Sigmoid colon (tissue), 6 donors: ENCODE measurements at regions not wholly inside any gene's neighbourhood (a gene's known extent, or its start where the extent isn't known, plus 50 kb on each side); places are given as distances from the start of the nearest gene placed in this dataset.

ENCODE experiments used
- DNase-seq: peaks from one replicate; pipeline ENCODE4 v3.0.0-alpha.2; 2019
- H3K27ac ChIP-seq, 4 donors: fragments of 200-600 bp; sonication (generic); one replicate each; pipeline ENCODE4 v1.5.1; 2016 to 2019; ENCODE audit warnings: mild to moderate bottlenecking in 1 of 4
- H3K27me3 ChIP-seq, 3 donors: fragments of 200-600 bp; sonication (generic); one replicate each; pipeline ENCODE4 v1.5.1; 2019; ENCODE audit warnings: mild to moderate bottlenecking in 1 of 3
- H3K36me3 ChIP-seq, 4 donors: fragments of 200-600 bp; sonication (generic); one replicate each; pipeline ENCODE4 v1.5.1; 2016 to 2019
- H3K4me1 ChIP-seq, 4 donors: fragments of 200-600 bp; sonication (generic); one replicate each; pipeline ENCODE4 v1.5.1; 2017 to 2019
- H3K4me3 ChIP-seq, 4 donors: fragments of 200-600 bp; sonication (generic); one replicate each; pipeline ENCODE4 v1.5.1; 2017 to 2019; ENCODE audit warnings: mild to moderate bottlenecking in 2 of 4, moderate library complexity in 1 of 4
- H3K9me3 ChIP-seq, 4 donors: fragments of 200-600 bp in 3 of 4; sonication (generic) in 3 of 4; one replicate each; pipeline versions ENCODE4 v1.5.1 to v1.6.1; 2013 to 2019
- CTCF ChIP-seq, 4 experiments: fragments of 450-650 bp in 3 of 4; fragments of 200-600 bp in 1 of 4; IDR thresholded peaks; one replicate each; pipeline ENCODE4 v1.5.1; 2016 to 2019; ENCODE audit warnings: antibody characterized with exemption in 4 of 4, mild to moderate bottlenecking in 3 of 4, moderate library complexity in 2 of 4
- EP300 ChIP-seq, 4 donors: sonication (generic); formaldehyde crosslinking; IDR thresholded peaks; one replicate each; pipeline ENCODE4 v1.6.1; 2017; ENCODE audit warnings: antibody characterized with exemption in 4 of 4
- POLR2A ChIP-seq, 2 donors: fragments of 450-650 bp; IDR thresholded peaks; one replicate each; pipeline ENCODE4 v1.6.1; 2016; ENCODE audit warnings: antibody characterized with exemption in 2 of 2, mild to moderate bottlenecking in 2 of 2, moderate library complexity in 2 of 2
- POLR2AphosphoS5 ChIP-seq, 4 donors: sonication (generic); formaldehyde crosslinking; IDR thresholded peaks; one replicate each; pipeline ENCODE4 v1.6.1; 2017; ENCODE audit warnings: antibody characterized with exemption in 4 of 4
- WGBS, 2 donors: extraction: QIAGEN DNeasy Blood & Tissue Kit; methylation state at CpG; one replicate each; pipeline ENCODE4 v1.1.7; 2013; 5-methylcytosine and 5-hydroxymethylcytosine counted together
- intact Hi-C: fragments of 100-400 bp; cut with DNase I; formaldehyde crosslinking; loops from one replicate; pipeline ENCODE4 v1.15.1; 2023
- donor health status: healthy with polysubstance abuse.
- donor health status: healthy.

- Histone ChIP-seq H3K4me3 (no peak overlapping the region), H3K27ac (no peak overlapping the region), H3K4me1 (no peaks in the 10 kb centered on the region), H3K27me3 (no peaks in the 10 kb centered on the region), H3K9me3 (no peaks in the 10 kb centered on the region), H3K36me3 (no peaks in the 10 kb centered on the region)
- TF ChIP-seq POLR2AphosphoS5 (IDR thresholded peaks at IDR 0.05), result no peak
- intact Hi-C loops, result no loop called here
- DNase-seq, result no peak
- WGBS, 2 donors, result 59 to 81% methylated on average over 4 of the region's 4 CpGs
Observed at GRCh38 chr1:192756314-192756713, 52.5 kb upstream of the RGS2 start.

GRCh38 chr1:192756847-192757246 is 52.0 kb upstream of the RGS2 start:
- H3K36me3 ChIP-seq, result no peaks in the 10 kb centered on the region
- H3K9me3 ChIP-seq, result no peaks in the 10 kb centered on the region
- H3K4me3 ChIP-seq, result no peak overlapping the region
- H3K27me3 ChIP-seq, result no peaks in the 10 kb centered on the region
- H3K4me1 ChIP-seq, result no peaks in the 10 kb centered on the region
- WGBS, 2 donors, result 52 to 72% methylated on average over 2 of the region's 2 CpGs
- TF ChIP-seq EP300 (IDR thresholded peaks at IDR 0.05), result no peak
- no peak for TF ChIP-seq CTCF (IDR thresholded peaks at IDR 0.05)
- TF ChIP-seq POLR2AphosphoS5 (IDR thresholded peaks at IDR 0.05), result no peak
- TF ChIP-seq POLR2A (IDR thresholded peaks at IDR 0.05), result no peak
- intact Hi-C loops, result no loop called here
- H3K27ac ChIP-seq, result no peak overlapping the region
- no peak for DNase-seq

DNA sequence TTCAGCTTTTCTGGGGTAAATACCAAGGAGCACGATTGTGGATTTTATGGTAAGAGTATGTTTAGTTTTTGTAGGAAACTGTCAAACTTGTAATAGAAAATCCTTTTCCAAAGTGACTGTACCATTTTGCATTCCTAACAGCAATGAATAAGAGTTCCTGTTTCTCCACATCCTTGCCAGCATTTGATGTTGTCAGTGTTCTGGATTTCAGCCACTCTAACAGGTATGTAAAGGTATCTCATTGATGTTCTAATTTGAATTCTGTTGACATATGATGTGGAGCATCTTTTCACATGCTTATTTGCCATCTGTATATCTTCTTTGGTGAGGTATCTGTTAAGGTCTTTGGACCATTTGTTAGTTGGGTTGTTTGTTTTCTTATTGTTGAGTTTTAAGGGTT is 50.3 kb upstream of the RGS2 start:
- no peaks in the 10 kb centered on the region for H3K36me3 ChIP-seq
- H3K9me3 ChIP-seq, result no peaks in the 10 kb centered on the region
- intact Hi-C loops, result no loop called here
- H3K4me3 ChIP-seq, result no peak overlapping the region
- no peak overlapping the region for H3K27ac ChIP-seq
- 90 to 98% methylated on average over 1 of the region's 1 CpG for WGBS, 2 donors
- TF ChIP-seq POLR2A (IDR thresholded peaks at IDR 0.05) (no peak), CTCF (IDR thresholded peaks at IDR 0.05) (no peak), POLR2AphosphoS5 (IDR thresholded peaks at IDR 0.05) (no peak), EP300 (IDR thresholded peaks at IDR 0.05) (no peak)
- no peaks in the 10 kb centered on the region for H3K27me3 ChIP-seq
- DNase-seq, result no peak
- H3K4me1 ChIP-seq, result peaks cover 0 to 7% (median 1%) of the 10 kb centered on the region in 4 donors
